Trophoblast cell (in vitro differentiated cells and primary cell): ENCODE measurements at regions not wholly inside any gene's neighbourhood (a gene's known extent, or its start where the extent isn't known, plus 50 kb on each side); places are given as distances from the start of the nearest gene placed in this dataset.
"Not testable (repeated sequence)": the region's sequence is repeated elsewhere in the genome, so short reads cannot be mapped to it uniquely, and the experiment has no call there.

Experiments used
- DNase-seq, 2 donors: peaks; one replicate each; pipeline ENCODE4 v3.0.0-alpha.2; 2016
- H2AFZ ChIP-seq: 2 replicates; pipeline ENCODE4 v1.6.1; 2013; ENCODE audit warnings: low read length, moderate library complexity, mild to moderate bottlenecking; ENCODE audit not compliant: insufficient read depth, poor library complexity
- H2AK5ac ChIP-seq: 2 replicates; pipeline ENCODE4 v1.6.1; 2013; ENCODE audit warnings: mild to moderate bottlenecking, low read length
- H2BK120ac ChIP-seq: 2 replicates; pipeline ENCODE4 v1.6.1; 2013; ENCODE audit warnings: low read length, mild to moderate bottlenecking, moderate library complexity; ENCODE audit not compliant: insufficient read depth, poor library complexity
- H2BK12ac ChIP-seq: 2 replicates; pipeline ENCODE4 v1.6.1; 2013; ENCODE audit warnings: mild to moderate bottlenecking, low read length, moderate library complexity
- H2BK5ac ChIP-seq: 2 replicates; pipeline ENCODE4 v1.6.1; 2013; ENCODE audit warnings: low read length, low read depth, moderate library complexity, mild to moderate bottlenecking; ENCODE audit not compliant: poor library complexity
- H3K14ac ChIP-seq: 2 replicates; pipeline ENCODE4 v1.6.1; 2013; ENCODE audit warnings: mild to moderate bottlenecking, low read length
- H3K18ac ChIP-seq: 2 replicates; pipeline ENCODE4 v1.6.1; 2013; ENCODE audit warnings: mild to moderate bottlenecking, low read length
- H3K23ac ChIP-seq: 2 replicates; pipeline ENCODE4 v1.6.1; 2013; ENCODE audit warnings: low read length
- H3K27ac ChIP-seq: 2 replicates; pipeline ENCODE4 v1.5.1; 2013; ENCODE audit warnings: low read depth, mild to moderate bottlenecking, inconsistent platforms, low read length, moderate library complexity
- H3K27me3 ChIP-seq: 2 replicates; pipeline ENCODE4 v1.6.1; 2013; ENCODE audit warnings: inconsistent platforms, mild to moderate bottlenecking, low read length, moderate library complexity; ENCODE audit not compliant: insufficient read depth
- H3K36me3 ChIP-seq, 2 experiments: 1 replicate in 1 of 2; 2 replicates in 1 of 2; pipeline ENCODE4 v1.6.1; 2013; ENCODE audit warnings: low read length in 2 of 2, mild to moderate bottlenecking in 2 of 2, moderate library complexity in 1 of 2; ENCODE audit not compliant: insufficient read depth in 2 of 2, control insufficient read depth in 1 of 2
- H3K4ac ChIP-seq: 2 replicates; pipeline ENCODE4 v1.6.1; 2013; ENCODE audit warnings: low read depth, mild to moderate bottlenecking, low read length, moderate library complexity
- H3K4me1 ChIP-seq, 2 experiments: 1 replicate in 1 of 2; 2 replicates in 1 of 2; pipeline ENCODE4 v1.6.1; 2013; ENCODE audit warnings: low read length in 2 of 2, mild to moderate bottlenecking in 2 of 2, moderate library complexity in 1 of 2; ENCODE audit not compliant: insufficient read depth in 2 of 2, control insufficient read depth in 1 of 2
- H3K4me2 ChIP-seq: 2 replicates; pipeline ENCODE4 v1.6.1; 2013; ENCODE audit warnings: inconsistent platforms, mild to moderate bottlenecking, low read length, moderate library complexity
- H3K4me3 ChIP-seq: 2 replicates; pipeline ENCODE4 v1.5.1; 2013; ENCODE audit warnings: mild to moderate bottlenecking, low read depth, low read length, inconsistent platforms
- H3K79me1 ChIP-seq: one replicate; pipeline ENCODE4 v1.6.1; 2013; ENCODE audit warnings: low read length
- H3K79me2 ChIP-seq: 2 replicates; pipeline ENCODE4 v1.6.1; 2013; ENCODE audit warnings: low read length, mild to moderate bottlenecking; ENCODE audit not compliant: control insufficient read depth, insufficient read depth, poor library complexity
- H3K9ac ChIP-seq: 2 replicates; pipeline ENCODE4 v1.6.1; 2013; ENCODE audit warnings: mild to moderate bottlenecking, low read length
- H3K9me3 ChIP-seq: 2 replicates; pipeline ENCODE4 v1.6.1; 2013; ENCODE audit warnings: low read depth, mild to moderate bottlenecking, control low read depth, inconsistent platforms, low read length; ENCODE audit not compliant: insufficient read depth
- H4K12ac ChIP-seq: 2 replicates; pipeline ENCODE4 v1.6.1; 2013; ENCODE audit warnings: low read depth, mild to moderate bottlenecking, low read length, moderate library complexity
- H4K8ac ChIP-seq: 2 replicates; pipeline ENCODE4 v1.6.1; 2013; ENCODE audit warnings: low read depth, mild to moderate bottlenecking, low read length, moderate library complexity
- H4K91ac ChIP-seq: one replicate; pipeline ENCODE4 v1.6.1; 2013; ENCODE audit warnings: low read depth, mild to moderate bottlenecking, low read length, moderate library complexity
- WGBS: extraction: QIAGEN DNeasy Blood & Tissue Kit; methylation state at CpG from one replicate; pipeline ENCODE4 v1.1.7; 2013; ENCODE audit warnings: missing lambda C conversion rate; ENCODE audit not compliant: insufficient read length, insufficient coverage; ENCODE audit errors: extremely low coverage; 5-methylcytosine and 5-hydroxymethylcytosine counted together

DNA sequence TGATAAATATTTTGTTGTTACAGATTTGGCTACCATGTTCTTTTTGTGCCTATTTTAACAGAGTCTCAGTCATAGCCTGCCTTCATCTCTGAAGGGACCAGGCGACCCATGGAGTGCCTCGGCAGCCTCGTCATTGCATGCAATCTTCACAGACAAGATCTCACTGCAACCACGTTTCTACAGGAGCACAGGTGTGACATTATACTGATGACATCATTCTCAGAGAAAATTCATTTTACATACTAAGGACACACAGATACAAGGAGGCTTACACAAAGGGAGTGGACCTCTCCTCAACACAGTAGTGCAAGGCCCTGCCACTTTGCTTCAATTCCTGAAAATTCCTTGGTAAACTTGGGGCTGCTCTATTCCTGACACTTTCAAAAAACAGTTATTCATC is 840.1 kb upstream of the DEFB115 start:
- H3K79me1 ChIP-seq, H3K4me1 ChIP-seq, H3K79me2 ChIP-seq, H3K14ac ChIP-seq, H3K27ac ChIP-seq, H3K4me2 ChIP-seq, H3K9me3 ChIP-seq, H4K12ac ChIP-seq, H4K91ac ChIP-seq, H4K8ac ChIP-seq, DNase-seq, H3K18ac ChIP-seq, H3K4me3 ChIP-seq, H3K36me3 ChIP-seq, H2BK12ac ChIP-seq, H3K23ac ChIP-seq, H3K4ac ChIP-seq, H2AFZ ChIP-seq, H3K9ac ChIP-seq, H2BK5ac ChIP-seq, H2BK120ac ChIP-seq, H2AK5ac ChIP-seq, H3K27me3 ChIP-seq: not testable (repeated sequence)
- no CpG with 5 or more reads among the region's 4 CpGs for WGBS

DNA sequence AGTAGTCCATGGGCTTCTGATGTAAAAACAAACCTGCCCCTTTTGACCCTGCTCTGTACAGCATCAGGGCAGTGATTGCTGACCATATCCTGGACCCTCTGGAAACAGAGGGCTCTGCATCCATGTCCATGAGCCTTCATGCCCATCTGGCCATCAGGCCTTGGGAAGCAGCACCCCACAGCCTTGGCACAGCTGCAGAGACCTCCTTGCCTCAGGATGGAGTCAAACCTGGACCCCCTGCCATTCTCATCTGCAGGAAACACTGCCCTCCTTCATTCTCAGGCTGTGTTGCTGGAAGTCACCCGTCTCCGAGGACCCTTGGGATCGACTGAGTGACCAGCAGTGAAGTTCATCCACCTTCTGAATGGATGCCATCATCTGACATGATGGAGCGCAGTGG is 839.1 kb upstream of the DEFB115 start:
- H3K4me2 ChIP-seq, H3K36me3 ChIP-seq, H3K9me3 ChIP-seq, H4K8ac ChIP-seq, H3K27ac ChIP-seq, H2AFZ ChIP-seq, H4K91ac ChIP-seq, DNase-seq, H3K4ac ChIP-seq, H4K12ac ChIP-seq, H3K4me3 ChIP-seq, H3K14ac ChIP-seq, H2BK12ac ChIP-seq, H2BK5ac ChIP-seq, H2BK120ac ChIP-seq, H2AK5ac ChIP-seq, H3K23ac ChIP-seq, H3K18ac ChIP-seq, H3K4me1 ChIP-seq, H3K79me1 ChIP-seq, H3K9ac ChIP-seq, H3K79me2 ChIP-seq, H3K27me3 ChIP-seq: not testable (repeated sequence)
- no CpG with 5 or more reads among the region's 4 CpGs for WGBS

DNA sequence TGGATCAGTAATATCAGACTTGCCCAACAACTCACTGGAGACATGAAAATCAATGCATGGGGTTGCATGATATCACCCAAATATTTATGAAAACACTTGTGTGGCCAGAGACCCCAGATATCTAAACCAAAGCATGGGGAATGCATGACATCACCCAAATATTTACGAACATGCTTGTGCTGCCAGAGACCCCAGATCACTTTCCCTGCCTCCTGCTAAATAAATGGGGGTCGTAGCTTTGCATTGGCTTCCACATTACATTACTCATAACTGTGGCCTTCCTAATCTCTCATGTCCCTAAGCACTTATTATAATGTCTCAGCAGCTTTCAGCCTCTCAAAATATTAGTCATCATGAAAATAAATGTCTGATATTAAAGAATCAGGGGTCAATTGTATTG is 838.0 kb upstream of the DEFB115 start:
- Histone ChIP-seq H2BK120ac (no peak overlapping the region), H3K79me2 (no peaks in the 10 kb centered on the region), H2BK12ac (no peak overlapping the region), H4K12ac (no peak overlapping the region), H2AK5ac (no peak overlapping the region), H3K27me3 (no peaks in the 10 kb centered on the region), H3K36me3 (no peaks in the 10 kb centered on the region), H3K4me1 (no peaks in the 10 kb centered on the region), H3K9me3 (peaks cover 9% of the 10 kb centered on the region), H3K23ac (no peak overlapping the region), H4K91ac (no peak overlapping the region), H3K9ac (no peak overlapping the region), H3K79me1 (no peaks in the 10 kb centered on the region), H4K8ac (no peak overlapping the region), H2AFZ (no peak overlapping the region), H3K18ac (no peak overlapping the region), H2BK5ac (no peak overlapping the region), H3K4me3 (no peak overlapping the region), H3K14ac (no peak overlapping the region), H3K27ac (no peak overlapping the region), H3K4me2 (no peak overlapping the region), H3K4ac (no peak overlapping the region)
- no peak for DNase-seq
- WGBS, result no CpG with 5 or more reads among the region's 2 CpGs

DNA sequence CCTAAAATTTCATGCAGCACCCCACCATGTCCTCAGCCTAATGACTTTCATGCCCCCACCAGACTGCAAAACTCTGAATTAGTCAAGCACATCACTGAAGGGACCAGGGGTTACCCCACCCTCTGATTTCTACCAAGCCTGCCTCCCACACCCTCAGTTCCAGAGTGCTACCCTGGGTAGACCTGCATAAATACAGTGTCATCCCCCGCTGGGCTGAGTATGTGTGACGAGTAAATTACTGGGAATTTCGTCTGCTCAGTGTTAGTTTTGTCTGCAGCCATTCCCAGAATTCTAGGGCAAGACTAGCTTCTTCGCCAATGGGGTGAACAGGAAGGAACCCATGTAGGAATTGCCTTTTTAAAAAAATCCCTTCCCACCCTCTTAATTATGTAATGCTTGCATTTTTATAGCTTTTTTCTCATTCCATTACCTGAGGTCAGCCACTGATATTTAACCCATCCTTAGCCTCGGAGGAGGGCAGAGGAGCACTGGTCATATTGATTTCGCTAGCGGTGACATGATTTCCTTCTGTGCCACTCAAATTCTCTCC is 837.5 kb upstream of the DEFB115 start:
- not testable (repeated sequence) for H4K91ac ChIP-seq, H3K79me1 ChIP-seq, H3K4me3 ChIP-seq, H3K4ac ChIP-seq, H3K27ac ChIP-seq, H3K23ac ChIP-seq, H2BK120ac ChIP-seq, H2AFZ ChIP-seq, H3K4me2 ChIP-seq, H3K36me3 ChIP-seq, H2BK5ac ChIP-seq, H4K8ac ChIP-seq, H3K9ac ChIP-seq, H3K79me2 ChIP-seq, H3K9me3 ChIP-seq, H2AK5ac ChIP-seq, H3K27me3 ChIP-seq, H3K14ac ChIP-seq, H3K4me1 ChIP-seq, DNase-seq, H4K12ac ChIP-seq, H2BK12ac ChIP-seq, H3K18ac ChIP-seq
- WGBS, result no CpG with 5 or more reads among the region's 7 CpGs
